ENCODE measurements at regions not wholly inside any gene's neighbourhood (a gene's known extent, or its start where the extent isn't known, plus 50 kb on each side); places are given as distances from the start of the nearest gene placed in this dataset.

DNA sequence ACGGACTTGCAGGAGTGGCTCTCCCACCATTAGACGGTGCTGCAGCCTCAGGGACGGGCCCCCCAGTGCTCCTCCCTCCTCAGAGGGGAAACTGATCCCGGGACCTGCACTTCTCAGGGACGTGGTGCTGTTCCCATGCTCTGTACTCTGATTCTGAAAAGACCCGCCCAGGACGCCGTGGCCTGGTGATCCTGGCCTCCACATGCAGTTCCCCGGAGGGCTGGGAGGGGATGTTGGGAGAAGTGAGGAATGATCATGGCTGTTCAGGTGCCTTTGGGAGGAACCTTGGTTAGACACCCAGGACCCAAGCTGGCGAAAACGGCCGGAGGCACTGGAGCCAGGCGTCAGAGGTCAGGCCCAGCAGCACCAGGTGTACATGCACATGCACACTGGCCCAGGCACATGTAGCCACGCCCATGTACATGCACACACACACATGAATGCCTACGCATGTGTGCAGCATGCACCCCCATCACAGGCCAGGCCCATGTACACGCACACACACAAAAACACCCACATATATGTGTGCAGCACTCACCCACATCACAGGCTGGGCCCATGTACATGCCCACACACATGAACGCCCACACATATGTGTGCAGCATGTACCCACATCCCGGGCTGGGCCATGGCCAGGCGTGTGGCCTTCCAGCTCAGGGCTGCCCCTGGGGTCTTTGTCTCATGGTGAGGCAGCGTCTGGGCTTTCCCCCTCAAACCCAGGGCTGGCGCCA lies 52.6 kb upstream of the DACT2 start:
- ATAC-seq (no peak), FAIRE-seq (no peak), DNase-seq (ENCODE audit: low read depth, low spot score) (no peak)
- TF ChIP-seq, protein P1, sequence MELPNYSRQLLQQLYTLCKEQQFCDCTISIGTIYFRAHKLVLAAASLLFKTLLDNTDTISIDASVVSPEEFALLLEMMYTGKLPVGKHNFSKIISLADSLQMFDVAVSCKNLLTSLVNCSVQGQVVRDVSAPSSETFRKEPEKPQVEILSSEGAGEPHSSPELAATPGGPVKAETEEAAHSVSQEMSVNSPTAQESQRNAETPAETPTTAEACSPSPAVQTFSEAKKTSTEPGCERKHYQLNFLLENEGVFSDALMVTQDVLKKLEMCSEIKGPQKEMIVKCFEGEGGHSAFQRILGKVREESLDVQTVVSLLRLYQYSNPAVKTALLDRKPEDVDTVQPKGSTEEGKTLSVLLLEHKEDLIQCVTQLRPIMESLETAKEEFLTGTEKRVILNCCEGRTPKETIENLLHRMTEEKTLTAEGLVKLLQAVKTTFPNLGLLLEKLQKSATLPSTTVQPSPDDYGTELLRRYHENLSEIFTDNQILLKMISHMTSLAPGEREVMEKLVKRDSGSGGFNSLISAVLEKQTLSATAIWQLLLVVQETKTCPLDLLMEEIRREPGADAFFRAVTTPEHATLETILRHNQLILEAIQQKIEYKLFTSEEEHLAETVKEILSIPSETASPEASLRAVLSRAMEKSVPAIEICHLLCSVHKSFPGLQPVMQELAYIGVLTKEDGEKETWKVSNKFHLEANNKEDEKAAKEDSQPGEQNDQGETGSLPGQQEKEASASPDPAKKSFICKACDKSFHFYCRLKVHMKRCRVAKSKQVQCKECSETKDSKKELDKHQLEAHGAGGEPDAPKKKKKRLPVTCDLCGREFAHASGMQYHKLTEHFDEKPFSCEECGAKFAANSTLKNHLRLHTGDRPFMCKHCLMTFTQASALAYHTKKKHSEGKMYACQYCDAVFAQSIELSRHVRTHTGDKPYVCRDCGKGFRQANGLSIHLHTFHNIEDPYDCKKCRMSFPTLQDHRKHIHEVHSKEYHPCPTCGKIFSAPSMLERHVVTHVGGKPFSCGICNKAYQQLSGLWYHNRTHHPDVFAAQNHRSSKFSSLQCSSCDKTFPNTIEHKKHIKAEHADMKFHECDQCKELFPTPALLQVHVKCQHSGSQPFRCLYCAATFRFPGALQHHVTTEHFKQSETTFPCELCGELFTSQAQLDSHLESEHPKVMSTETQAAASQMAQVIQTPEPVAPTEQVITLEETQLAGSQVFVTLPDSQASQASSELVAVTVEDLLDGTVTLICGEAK (IDR thresholded peaks at IDR 0.05; ENCODE audit: borderline replicate concordance): no peak
- TF ChIP-seq CTCF (IDR thresholded peaks at IDR 0.05 in 2 of 3, conservative IDR thresholded peaks at IDR 0.05 in 1 of 3; ENCODE audit: control insufficient read depth in 2 of 3, extremely low read depth in 1 of 3, insufficient read depth in 1 of 3, low read depth in 3 of 3, low read length in 3 of 3) (no peak), HDAC6 (IDR thresholded peaks at IDR 0.05; ENCODE audit: unreplicated experiment) (no peak), SIX5 (IDR thresholded peaks at IDR 0.05; ENCODE audit: low read depth, low read length, severe bottlenecking) (no peak), RFX5 (IDR thresholded peaks at IDR 0.05; ENCODE audit: low read depth, low read length) (no peak), RAD21 (IDR thresholded peaks at IDR 0.05; ENCODE audit: insufficient read depth, low read depth, low read length) (no peak)
- TF ChIP-seq, protein P2, sequence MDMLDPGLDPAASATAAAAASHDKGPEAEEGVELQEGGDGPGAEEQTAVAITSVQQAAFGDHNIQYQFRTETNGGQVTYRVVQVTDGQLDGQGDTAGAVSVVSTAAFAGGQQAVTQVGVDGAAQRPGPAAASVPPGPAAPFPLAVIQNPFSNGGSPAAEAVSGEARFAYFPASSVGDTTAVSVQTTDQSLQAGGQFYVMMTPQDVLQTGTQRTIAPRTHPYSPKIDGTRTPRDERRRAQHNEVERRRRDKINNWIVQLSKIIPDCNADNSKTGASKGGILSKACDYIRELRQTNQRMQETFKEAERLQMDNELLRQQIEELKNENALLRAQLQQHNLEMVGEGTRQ (IDR thresholded peaks at IDR 0.05; ENCODE audit: borderline replicate concordance, low read depth, low read length): no peak
- in situ Hi-C loops (cut with MboI): no loop called here
- Histone ChIP-seq H4K20me1 (ENCODE audit: control insufficient read depth, insufficient read depth) (no peaks in the 10 kb centered on the region), H3K27ac (ENCODE audit: control insufficient read depth, insufficient read depth) (no peak overlapping the region), H3K4me3 (no peak overlapping the region), H3K9ac (ENCODE audit: control insufficient read depth, insufficient read depth, low read length) (no peak overlapping the region), H3K79me2 (ENCODE audit: control insufficient read depth, insufficient read depth, low read length) (no peaks in the 10 kb centered on the region), H3K9me3 (replicated peaks; ENCODE audit: control insufficient read depth, insufficient read depth, low read length) (no peaks in the 10 kb centered on the region), H3K27me3 (replicated peaks in 1 of 2; ENCODE audit: control insufficient read depth in 2 of 2, insufficient read depth in 2 of 2, low read length in 1 of 2) (no peaks in the 10 kb centered on the region), H2AFZ (ENCODE audit: control insufficient read depth, low read depth, low read length) (no peak overlapping the region), H3K4me2 (ENCODE audit: control insufficient read depth, insufficient read depth) (no peak overlapping the region), H3K36me3 (ENCODE audit: control insufficient read depth in 2 of 2, insufficient read depth in 2 of 2, low read length in 1 of 2) (no peaks in the 10 kb centered on the region), H3K4me1 (ENCODE audit: control insufficient read depth, insufficient read depth, low read length) (no peaks in the 10 kb centered on the region)
- ChIA-PET SMC1A (ENCODE audit: uncharacterized antibody, unreplicated experiment) (no interaction called here), POLR2A (no interaction called here), CTCF (interaction anchor here (1.1 kb wide), 1 partner anchor 511 kb away, joined by 3 read pairs; no protein-coding TSS in a partner anchor), RAD21 (ENCODE audit: unreplicated experiment) (no interaction called here)
- no TSS peak for BruUV-seq (replicated peaks)
- intact Hi-C loops (cut with micrococcal nuclease; ENCODE audit: unreplicated experiment): no loop called here
- 23% methylated on average over 21 of the region's 21 CpGs for WGBS (ENCODE audit: insufficient coverage, insufficient replicate concordance, low lambda C conversion rate, missing lambda C conversion rate)
